ENCODE measurements at regions not wholly inside any gene's neighbourhood (a gene's known extent, or its start where the extent isn't known, plus 50 kb on each side); places are given as distances from the start of the nearest gene placed in this dataset.
A peak's percentile ranks its signal among the peaks of the same experiment; 100 is the strongest.

DNA sequence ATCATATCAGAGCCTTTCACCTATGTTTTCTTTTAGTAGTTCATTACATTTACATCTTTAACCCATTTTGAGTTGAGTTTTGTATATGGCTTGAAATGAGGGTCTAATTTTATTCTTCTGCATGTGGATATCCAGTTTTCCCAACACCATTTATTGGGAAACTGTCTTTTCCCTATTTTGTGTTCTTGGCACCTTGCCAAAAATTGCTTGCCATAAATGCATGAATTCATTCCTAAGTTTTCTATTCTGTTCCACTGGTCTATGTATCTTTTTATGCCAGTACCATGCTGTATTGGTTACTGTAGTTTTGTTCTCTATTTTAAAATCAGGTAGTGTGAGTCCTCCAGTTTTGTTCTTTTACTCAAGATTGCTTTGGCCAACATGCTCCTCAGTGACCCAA lies 144.0 kb upstream of the OBI1 start:
- ChIA-PET POLR2A (no interaction called here), CTCF (no interaction called here)
- peak; percentile 64; the same call in 1 of the 2 replicates for TF ChIP-seq ZNF677 (tag by site-specific recombination; IDR thresholded peaks at IDR 0.05)
- no peak for TF ChIP-seq ZNF585B (tag by site-specific recombination; IDR thresholded peaks at IDR 0.05)
- TF ChIP-seq ZNF354C (tag by site-specific recombination; IDR thresholded peaks at IDR 0.05; ENCODE audit: borderline replicate concordance, low read depth): no peak
- TF ChIP-seq, protein P1, sequence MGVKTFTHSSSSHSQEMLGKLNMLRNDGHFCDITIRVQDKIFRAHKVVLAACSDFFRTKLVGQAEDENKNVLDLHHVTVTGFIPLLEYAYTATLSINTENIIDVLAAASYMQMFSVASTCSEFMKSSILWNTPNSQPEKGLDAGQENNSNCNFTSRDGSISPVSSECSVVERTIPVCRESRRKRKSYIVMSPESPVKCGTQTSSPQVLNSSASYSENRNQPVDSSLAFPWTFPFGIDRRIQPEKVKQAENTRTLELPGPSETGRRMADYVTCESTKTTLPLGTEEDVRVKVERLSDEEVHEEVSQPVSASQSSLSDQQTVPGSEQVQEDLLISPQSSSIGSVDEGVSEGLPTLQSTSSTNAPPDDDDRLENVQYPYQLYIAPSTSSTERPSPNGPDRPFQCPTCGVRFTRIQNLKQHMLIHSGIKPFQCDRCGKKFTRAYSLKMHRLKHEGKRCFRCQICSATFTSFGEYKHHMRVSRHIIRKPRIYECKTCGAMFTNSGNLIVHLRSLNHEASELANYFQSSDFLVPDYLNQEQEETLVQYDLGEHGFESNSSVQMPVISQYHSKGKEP (tag by site-specific recombination; IDR thresholded peaks at IDR 0.05): peak; percentile 35; the same call in 1 of the 2 replicates
- no peak for TF ChIP-seq ZFP41 (tag by site-specific recombination; IDR thresholded peaks at IDR 0.05; ENCODE audit: borderline replicate concordance)
- TF ChIP-seq ZNF664 (tag by site-specific recombination; IDR thresholded peaks at IDR 0.05): no peak
- peak; percentile 77 for TF ChIP-seq ZNF37A (tag by site-specific recombination; IDR thresholded peaks at IDR 0.05)
- TF ChIP-seq ZNF426 (tag by site-specific recombination; IDR thresholded peaks at IDR 0.05): no peak
- no peak for TF ChIP-seq ZNF658 (tag by site-specific recombination; IDR thresholded peaks at IDR 0.05)
- TF ChIP-seq ZNF2 (tag by site-specific recombination; IDR thresholded peaks at IDR 0.05): no peak
- TF ChIP-seq SP7 (tag by site-specific recombination; IDR thresholded peaks at IDR 0.05): no peak
- TF ChIP-seq ZNF544 (tag by site-specific recombination; IDR thresholded peaks at IDR 0.05): peak; percentile 63; the same call in 1 of the 2 replicates
- TF ChIP-seq ZNF549 (tag by site-specific recombination; IDR thresholded peaks at IDR 0.05): peak; percentile 45; the same call in 1 of the 2 replicates
- TF ChIP-seq ZNF292 (tag by site-specific recombination; IDR thresholded peaks at IDR 0.05; ENCODE audit: borderline replicate concordance, low read depth): no peak
- TF ChIP-seq ZNF596 (tag by site-specific recombination; IDR thresholded peaks at IDR 0.05): no peak
- TF ChIP-seq ZNF184 (tag by site-specific recombination; IDR thresholded peaks at IDR 0.05): peak; percentile 62; the same call in 1 of the 2 replicates
- no peak for TF ChIP-seq TCF7L2 (IDR thresholded peaks at IDR 0.05; ENCODE audit: borderline replicate concordance, low read depth, low read length)
- no peak for TF ChIP-seq MYNN (tag by site-specific recombination; IDR thresholded peaks at IDR 0.05; ENCODE audit: borderline replicate concordance)
- TF ChIP-seq, protein P2, sequence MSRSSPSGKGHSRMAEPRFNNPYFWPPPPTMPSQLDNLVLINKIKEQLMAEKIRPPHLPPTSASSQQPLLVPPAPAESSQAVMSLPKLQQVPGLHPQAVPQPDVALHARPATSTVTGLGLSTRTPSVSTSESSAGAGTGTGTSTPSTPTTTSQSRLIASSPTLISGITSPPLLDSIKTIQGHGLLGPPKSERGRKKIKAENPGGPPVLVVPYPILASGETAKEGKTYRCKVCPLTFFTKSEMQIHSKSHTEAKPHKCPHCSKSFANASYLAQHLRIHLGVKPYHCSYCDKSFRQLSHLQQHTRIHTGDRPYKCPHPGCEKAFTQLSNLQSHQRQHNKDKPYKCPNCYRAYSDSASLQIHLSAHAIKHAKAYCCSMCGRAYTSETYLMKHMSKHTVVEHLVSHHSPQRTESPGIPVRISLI (tag by site-specific recombination; IDR thresholded peaks at IDR 0.05): no peak
- no peak for TF ChIP-seq ZNF157 (tag by site-specific recombination; IDR thresholded peaks at IDR 0.05)
- peak; percentile 17 for TF ChIP-seq ZNF529 (tag by site-specific recombination; IDR thresholded peaks at IDR 0.05; ENCODE audit: insufficient replicate concordance)
- TF ChIP-seq, protein P3, sequence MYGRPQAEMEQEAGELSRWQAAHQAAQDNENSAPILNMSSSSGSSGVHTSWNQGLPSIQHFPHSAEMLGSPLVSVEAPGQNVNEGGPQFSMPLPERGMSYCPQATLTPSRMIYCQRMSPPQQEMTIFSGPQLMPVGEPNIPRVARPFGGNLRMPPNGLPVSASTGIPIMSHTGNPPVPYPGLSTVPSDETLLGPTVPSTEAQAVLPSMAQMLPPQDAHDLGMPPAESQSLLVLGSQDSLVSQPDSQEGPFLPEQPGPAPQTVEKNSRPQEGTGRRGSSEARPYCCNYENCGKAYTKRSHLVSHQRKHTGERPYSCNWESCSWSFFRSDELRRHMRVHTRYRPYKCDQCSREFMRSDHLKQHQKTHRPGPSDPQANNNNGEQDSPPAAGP (tag by site-specific recombination; IDR thresholded peaks at IDR 0.05): no peak
- TF ChIP-seq ZNF830 (tag by site-specific recombination; IDR thresholded peaks at IDR 0.05; ENCODE audit: low read depth): peak; percentile 95
- TF ChIP-seq, protein P4, sequence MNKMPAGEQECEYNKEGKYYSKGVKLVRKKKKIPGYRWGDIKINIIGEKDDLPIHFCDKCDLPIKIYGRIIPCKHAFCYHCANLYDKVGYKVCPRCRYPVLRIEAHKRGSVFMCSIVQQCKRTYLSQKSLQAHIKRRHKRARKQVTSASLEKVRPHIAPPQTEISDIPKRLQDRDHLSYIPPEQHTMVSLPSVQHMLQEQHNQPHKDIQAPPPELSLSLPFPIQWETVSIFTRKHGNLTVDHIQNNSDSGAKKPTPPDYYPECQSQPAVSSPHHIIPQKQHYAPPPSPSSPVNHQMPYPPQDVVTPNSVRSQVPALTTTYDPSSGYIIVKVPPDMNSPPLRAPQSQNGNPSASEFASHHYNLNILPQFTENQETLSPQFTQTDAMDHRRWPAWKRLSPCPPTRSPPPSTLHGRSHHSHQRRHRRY (tag by site-specific recombination; IDR thresholded peaks at IDR 0.05): no peak
- TF ChIP-seq ZNF214 (tag by site-specific recombination; IDR thresholded peaks at IDR 0.05; ENCODE audit: borderline replicate concordance): peak; percentile 14; the same call in 1 of the 2 replicates
- TF ChIP-seq ZNF175 (tag by site-specific recombination; IDR thresholded peaks at IDR 0.05): no peak
- peak; percentile 51; the same call in 1 of the 2 replicates for TF ChIP-seq KLF10 (tag by site-specific recombination; IDR thresholded peaks at IDR 0.05)
- TF ChIP-seq ZNF248 (tag by site-specific recombination; IDR thresholded peaks at IDR 0.05): no peak
- no peak for TF ChIP-seq KLF1 (tag by site-specific recombination; IDR thresholded peaks at IDR 0.05)
- TF ChIP-seq ZNF561 (tag by site-specific recombination; IDR thresholded peaks at IDR 0.05; ENCODE audit: borderline replicate concordance): no peak
- no peak for TF ChIP-seq ZNF510 (tag by site-specific recombination; IDR thresholded peaks at IDR 0.05; ENCODE audit: insufficient replicate concordance)
- H3K9me3 ChIP-seq (ENCODE audit: control insufficient read depth, insufficient read depth, low read depth, low read length): no peaks in the 10 kb centered on the region
- no peak overlapping the region for H3K27ac ChIP-seq (ENCODE audit: extremely low read depth, low read depth, low read length)
- no peaks in the 10 kb centered on the region for H3K36me3 ChIP-seq (ENCODE audit: control insufficient read depth in 2 of 2, insufficient read depth in 1 of 2, low read length in 2 of 2)
- no peaks in the 10 kb centered on the region for H3K4me1 ChIP-seq (ENCODE audit: control insufficient read depth, insufficient read depth, low read length)
- no peak overlapping the region for H3K4me3 ChIP-seq (ENCODE audit: low read depth, low read length)
